GM12872 (cell line): ENCODE measurements at regions not wholly inside any gene's neighbourhood (a gene's known extent, or its start where the extent isn't known, plus 50 kb on each side); places are given as distances from the start of the nearest gene placed in this dataset.

Source experiments
- TF ChIP-seq, protein P1 (sequence below): IDR thresholded peaks from 3 replicates; pipeline ENCODE4 v1.5.1; 2011; ENCODE audit warnings: low read depth, mild to moderate bottlenecking, low read length, moderate library complexity; ENCODE audit not compliant: insufficient read depth

- TF ChIP-seq, protein P1, sequence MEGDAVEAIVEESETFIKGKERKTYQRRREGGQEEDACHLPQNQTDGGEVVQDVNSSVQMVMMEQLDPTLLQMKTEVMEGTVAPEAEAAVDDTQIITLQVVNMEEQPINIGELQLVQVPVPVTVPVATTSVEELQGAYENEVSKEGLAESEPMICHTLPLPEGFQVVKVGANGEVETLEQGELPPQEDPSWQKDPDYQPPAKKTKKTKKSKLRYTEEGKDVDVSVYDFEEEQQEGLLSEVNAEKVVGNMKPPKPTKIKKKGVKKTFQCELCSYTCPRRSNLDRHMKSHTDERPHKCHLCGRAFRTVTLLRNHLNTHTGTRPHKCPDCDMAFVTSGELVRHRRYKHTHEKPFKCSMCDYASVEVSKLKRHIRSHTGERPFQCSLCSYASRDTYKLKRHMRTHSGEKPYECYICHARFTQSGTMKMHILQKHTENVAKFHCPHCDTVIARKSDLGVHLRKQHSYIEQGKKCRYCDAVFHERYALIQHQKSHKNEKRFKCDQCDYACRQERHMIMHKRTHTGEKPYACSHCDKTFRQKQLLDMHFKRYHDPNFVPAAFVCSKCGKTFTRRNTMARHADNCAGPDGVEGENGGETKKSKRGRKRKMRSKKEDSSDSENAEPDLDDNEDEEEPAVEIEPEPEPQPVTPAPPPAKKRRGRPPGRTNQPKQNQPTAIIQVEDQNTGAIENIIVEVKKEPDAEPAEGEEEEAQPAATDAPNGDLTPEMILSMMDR, result no peak
Observed at GRCh38 chr4:81965911-81966310, 407.9 kb downstream of the HNRNPD start.

- TF ChIP-seq, protein P1, result no peak
Observed at GRCh38 chr4:81965454-81965853, 408.3 kb downstream of the HNRNPD start.

DNA sequence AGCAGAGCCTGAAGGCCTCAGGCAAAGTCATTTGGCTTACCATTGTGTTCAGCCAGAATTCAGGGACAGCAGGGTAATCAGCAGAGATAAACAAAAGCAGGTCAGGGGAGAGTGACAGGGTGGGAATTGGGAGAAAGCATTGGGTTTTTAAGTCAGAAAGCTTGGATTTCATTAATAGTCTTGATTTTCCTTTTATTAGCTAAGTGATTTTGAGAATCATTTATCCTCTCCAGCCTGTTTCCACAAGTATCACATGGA, 410.1 kb downstream of the HNRNPD start:
- TF ChIP-seq, protein P1, result no peak

DNA sequence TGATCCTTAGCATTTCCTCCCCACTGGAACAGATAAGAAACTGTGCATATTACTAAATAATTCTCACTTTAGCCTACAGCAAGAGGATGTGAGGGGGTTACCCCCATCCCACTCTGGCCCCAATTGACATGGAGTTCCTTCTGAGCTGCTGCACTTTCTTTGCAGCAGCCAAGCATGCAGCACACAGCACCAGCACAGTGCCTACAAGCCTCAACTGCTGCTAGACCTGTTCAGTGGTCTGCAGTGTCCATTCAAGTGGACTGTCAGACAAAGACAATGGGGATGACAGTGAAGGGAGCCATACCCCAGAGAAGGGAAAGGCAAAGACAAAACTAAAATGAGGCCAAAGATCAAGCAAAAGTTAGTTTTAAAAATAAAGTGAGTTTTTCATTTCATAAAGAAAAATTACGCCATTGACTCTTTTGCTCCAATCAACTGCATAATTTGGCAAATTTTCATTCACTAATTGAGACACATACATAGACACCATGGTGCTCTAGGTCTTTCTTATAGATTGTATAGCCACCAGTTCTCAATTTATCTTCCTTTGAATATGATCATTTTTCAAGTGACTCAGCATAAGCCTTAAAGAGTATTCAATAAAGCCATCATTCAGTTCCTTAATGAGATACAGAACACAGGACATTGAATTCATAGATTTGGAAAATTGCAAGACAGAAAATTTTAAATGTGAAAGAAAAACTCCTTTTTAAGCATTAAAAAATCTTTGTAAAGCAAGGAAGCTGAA, 410.6 kb downstream of the HNRNPD start:
- TF ChIP-seq, protein P1, result no peak

DNA sequence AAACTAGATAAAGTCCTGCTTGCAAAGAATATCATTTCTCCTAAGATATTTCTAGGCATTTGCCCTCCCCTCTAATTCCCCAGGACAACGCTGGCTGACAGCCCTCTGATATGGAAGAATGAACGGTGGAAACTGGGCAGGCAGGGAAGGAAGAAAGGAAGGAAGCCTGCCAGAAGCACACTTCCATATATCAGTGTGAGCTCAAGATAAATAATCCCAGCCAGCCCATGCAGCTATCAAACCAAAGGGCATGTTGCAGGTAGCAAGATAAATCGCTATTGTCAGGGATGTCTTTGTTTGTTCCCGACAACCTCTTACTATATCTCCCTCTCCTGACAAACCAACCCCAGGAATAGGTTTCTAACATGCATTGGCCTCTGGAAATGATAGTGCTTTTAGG, 412.8 kb downstream of the HNRNPD start:
- TF ChIP-seq, protein P1, result no peak

- TF ChIP-seq, protein P1, result no peak
Observed at GRCh38 chr4:81954271-81954670, 419.5 kb downstream of the HNRNPD start.

- TF ChIP-seq, protein P1, result no peak
Observed at GRCh38 chr4:81951891-81952455, 421.8 kb downstream of the HNRNPD start.
